NCI-H524 treated with DMSO at 0.1 percent for 48 hours (cell line): ENCODE measurements at regions not wholly inside any gene's neighbourhood (a gene's known extent, or its start where the extent isn't known, plus 50 kb on each side); places are given as distances from the start of the nearest gene placed in this dataset.
"Not testable (repeated sequence)": the region's sequence is repeated elsewhere in the genome, so short reads cannot be mapped to it uniquely, and the experiment has no call there.

Experiments used
- DNase-seq: peaks from one replicate; lab custom pipeline; 2025; lab: John Stamatoyannopoulos, UW

GRCh38 chr6:168255283-168255881, 64.2 kb downstream of the DACT2 start:
- DNase-seq: no peak

DNA sequence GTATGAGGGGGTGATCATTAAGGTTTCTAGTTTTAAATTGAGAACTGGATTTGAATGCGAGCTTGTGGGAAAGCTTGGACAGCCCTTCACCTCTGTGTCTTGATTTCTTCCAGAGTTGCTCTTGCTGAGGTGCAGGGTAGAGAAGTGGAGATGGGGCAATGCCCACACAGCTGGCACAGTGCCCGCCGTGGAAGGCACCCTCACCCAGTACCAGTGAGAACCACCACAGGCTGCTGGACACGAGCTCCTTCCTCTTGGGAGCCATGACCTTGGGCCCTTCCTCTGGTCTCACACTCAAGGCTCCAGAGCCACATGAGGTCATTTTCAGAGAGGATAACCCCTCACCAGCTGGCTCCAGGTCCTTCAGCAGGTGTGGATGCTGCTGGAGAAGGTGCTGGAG, 67.3 kb downstream of the DACT2 start:
- no peak for DNase-seq

- DNase-seq: no peak
Observed at GRCh38 chr6:168250250-168250649, 69.3 kb downstream of the DACT2 start.

GRCh38 chr6:168249746-168250145, 69.8 kb downstream of the DACT2 start:
- no peak for DNase-seq

DNA sequence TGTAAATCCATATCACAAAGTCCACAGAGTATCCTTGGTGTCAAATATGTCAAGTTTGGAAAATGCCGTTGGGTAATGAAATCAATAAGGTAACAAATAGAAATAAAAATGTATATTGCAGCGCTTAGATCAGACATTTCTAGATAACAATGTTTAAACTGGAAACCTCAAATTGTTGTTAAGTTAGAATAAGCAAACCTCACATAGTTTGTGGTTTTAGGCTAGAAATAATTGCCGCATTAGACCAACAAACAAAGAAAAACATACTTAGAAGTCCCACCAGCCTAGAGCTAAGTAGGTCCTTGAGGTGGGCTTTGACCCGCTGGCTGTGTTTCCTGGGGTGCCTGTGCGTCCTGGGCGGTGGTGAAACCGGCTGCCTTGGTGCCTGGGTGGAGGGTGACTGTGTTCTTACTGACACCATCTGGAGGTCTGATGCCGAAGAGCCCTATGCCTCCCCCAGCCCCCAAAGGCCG, 71.4 kb downstream of the DACT2 start:
- DNase-seq: no peak

GRCh38 chr6:168247443-168248147, 72.0 kb downstream of the DACT2 start:
- no peak for DNase-seq

DNA sequence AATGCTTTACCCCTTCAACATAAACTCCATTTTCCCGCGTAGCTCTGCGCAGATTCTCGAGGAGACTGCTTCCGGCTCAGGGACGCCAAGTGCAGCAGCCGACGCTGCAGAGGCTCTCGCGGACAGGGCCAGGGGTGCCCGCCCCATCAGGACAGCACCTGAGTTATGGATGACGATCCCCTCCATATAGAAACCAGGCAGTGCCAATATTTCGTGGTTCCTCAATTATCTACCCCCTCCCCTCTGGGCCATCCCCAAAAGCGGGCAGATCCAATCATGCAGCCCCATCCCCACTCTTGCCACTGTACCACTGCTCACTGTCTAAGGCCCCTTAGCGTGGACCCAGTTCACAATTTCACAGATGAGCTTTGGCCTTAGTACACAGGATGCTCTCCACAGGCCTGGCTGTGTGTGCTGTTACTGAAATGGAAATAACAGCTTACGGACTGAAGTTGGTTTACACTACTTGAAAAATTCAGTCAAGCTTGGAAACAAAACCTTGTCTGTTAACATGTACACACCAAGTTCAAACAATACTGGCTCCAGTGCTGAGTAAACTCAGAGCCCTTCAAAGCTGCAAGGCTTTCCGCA, 74.5 kb downstream of the DACT2 start:
- no peak for DNase-seq

DNA sequence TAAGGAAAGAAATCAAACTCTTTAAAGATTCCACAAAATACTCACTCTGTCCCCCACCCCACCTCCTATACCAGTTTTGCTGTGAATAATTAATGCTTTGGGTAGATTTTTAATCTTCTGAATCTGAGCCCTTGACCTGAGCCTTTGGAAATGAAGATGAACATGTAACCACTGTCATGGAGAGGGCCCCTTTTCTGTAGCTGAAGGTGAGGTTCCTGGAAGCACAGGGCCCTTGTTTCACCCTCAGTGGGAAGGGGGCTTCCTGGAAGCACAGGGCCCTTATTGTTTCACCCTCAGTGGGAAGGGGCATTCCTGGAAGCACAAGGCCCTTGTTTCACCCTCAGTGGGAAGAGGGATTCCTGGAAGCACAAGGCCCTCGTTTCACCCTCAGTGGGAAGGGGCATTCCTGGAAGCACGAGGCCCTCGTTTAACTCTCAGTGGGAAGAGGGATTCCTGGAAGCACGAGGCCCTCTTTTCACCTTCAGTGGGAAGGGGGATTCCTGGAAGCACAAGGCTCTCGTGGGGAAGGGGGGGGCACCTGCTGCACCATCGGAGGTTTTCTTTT, 75.7 kb downstream of the DACT2 start:
- no peak for DNase-seq

DNA sequence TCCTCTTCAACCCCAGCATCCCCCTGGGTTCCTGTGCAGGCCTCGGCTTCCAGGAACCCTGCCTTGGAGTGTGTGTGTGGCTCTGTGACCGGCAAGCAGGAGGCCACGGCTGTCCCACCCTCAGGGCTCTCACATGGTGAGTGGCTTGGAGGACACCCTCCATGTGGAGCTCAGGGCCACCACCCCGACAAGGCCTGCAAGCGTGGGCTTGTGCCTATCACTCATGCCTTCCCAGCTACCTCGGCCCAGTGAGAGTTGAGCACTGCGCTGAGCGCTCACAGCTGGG, 76.7 kb downstream of the DACT2 start:
- DNase-seq: no peak

GRCh38 chr6:168242111-168242939, 77.3 kb downstream of the DACT2 start:
- no peak for DNase-seq

- DNase-seq: no peak
Observed at GRCh38 chr6:168240160-168240559, 79.4 kb downstream of the DACT2 start.

DNA sequence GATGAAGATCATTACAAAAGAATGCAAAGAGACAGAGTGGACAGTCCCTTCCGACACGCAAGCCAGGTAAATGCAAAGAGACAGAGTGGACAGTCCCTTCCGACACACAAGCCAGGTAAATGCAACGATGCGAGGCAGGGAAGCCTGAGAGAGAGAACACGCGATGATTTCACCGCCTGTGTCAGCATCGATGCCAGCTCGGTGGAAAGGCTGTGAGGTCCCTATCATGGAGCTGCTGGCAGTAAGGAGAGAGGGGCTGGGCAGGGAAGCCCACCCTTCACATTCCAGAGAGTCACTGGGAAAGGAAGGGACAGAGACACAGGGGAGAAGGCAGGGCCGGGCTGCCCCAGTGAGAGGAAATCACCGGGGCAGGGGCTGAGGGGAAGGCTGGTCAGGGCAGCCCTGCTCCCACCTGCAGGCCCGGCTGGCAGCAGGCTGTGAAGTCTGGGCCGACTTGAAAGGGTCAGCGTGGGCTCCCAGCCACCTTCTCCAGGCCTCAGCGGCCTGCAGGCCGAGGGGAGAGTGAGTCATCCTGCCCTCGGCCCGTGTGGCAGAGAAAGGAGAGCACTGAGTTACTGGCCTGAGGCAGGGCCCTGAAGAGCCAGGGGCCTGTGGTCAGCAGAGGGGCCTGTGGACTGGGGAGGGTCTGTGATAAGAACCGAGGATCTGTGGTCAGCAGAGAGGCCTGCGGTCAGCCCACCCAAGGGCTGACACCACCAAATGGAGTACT, 80.4 kb downstream of the DACT2 start:
- no peak for DNase-seq

DNA sequence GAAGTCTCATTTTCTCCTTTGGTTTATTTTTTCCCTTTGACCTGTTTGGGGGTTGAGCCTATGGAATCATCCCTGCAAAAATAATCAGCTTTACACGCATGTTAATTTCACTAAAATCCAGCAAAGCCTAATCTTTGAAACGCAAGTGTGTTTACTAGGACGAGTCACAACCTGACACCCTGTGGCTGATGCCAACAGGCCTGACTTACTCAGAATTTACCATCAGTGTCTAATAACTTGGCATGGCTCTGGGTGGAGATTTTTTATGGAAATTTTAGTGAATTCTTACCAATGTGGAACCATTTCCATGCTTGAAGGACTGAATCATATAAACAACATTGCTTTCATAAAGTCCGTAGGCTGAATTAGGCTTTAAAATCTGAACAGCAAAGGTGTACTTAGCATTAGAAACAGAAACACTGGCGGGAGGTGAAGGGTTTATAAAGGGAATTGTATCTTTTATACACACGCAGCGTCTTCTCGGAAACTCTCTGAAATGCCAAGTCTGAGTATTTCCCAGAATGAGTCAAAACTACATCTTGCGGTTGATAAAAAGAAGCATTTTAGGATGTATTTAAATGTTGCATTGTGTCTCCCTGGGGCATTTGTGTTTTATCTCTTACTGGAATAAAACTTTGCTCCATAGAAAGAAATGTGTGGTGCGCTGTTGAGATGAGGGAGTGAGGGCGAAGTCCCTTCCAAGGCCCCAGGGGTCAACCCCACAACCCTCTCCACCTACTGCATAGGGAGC, 81.2 kb downstream of the DACT2 start:
- DNase-seq: no peak

GRCh38 chr6:168233875-168234213, 85.7 kb downstream of the DACT2 start:
- not testable (repeated sequence) for DNase-seq

DNA sequence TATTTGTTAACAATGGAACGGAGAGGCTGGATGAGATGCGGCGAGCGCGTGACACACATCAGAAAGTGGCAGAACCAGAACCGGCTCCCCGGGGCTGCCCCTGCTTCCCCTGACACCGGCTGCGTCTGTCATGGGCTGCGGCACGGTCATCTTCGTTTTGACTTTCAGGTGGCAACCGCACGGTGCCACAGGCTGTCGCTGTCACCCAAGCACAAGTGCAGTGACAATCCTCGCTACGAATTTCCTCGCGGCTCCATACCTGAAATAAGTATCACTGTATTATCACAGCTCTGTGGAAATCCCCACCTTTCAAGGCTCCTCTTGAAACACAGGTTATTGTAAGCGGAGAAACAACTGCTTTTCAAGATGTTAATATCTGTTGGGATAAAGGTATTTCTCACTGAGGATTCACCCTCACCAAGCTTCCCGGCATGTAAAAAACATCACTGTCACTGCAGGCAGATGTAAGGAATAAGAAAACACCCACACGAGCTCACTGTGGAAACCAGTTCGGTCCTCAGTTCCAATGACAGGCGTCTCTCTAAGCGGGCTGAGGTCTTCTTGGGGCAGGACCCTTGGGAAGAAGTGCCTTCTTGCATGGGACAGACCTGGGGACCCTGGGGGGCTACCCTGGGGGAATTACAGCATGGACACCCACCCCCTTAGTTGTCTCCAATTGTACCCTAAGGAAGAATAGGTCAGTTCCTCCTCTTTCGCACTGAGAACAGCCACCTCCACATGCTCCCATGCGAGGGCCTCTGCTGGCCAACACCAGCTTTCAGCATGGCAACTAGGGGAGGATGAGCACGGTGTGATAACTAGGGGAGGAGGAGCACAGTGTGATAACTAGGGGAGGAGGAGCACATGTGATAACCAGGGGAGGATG, 86.3 kb downstream of the DACT2 start:
- DNase-seq: no peak

- DNase-seq: no peak
Observed at GRCh38 chr6:168232528-168232927, 87.0 kb downstream of the DACT2 start.

GRCh38 chr6:168232062-168232461, 87.5 kb downstream of the DACT2 start:
- no peak for DNase-seq

DNA sequence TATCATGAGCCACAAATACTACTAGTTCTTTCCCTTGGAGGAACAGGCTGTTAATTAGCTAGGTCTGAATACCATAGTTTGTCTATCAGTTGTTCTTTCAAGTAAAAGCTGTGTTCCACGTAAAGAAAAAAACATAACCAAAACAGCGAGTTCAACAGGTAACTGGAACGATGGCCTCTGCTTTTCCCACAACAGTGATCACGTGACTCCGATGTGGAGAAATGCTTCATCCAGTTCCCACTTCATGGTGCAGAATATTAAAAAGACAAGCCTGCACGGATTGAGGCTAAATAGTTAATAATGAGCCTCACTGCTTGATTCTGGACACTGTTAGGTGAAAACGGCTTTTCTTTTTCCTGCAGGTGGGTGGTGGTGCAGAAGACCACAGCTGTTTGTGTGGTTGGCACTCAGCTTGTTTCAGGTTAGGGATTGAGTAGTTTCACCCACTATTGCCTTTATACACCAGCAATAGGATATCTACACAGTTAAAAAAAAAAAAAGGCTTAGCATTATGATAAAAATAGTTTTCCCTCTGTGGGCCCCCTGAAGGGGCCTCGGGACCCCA, 88.1 kb downstream of the DACT2 start:
- no peak for DNase-seq

- no peak for DNase-seq
Observed at GRCh38 chr6:168229368-168229752, 90.2 kb downstream of the DACT2 start.
